GM18505 (cell line): ENCODE measurements at regions not wholly inside any gene's neighbourhood (a gene's known extent, or its start where the extent isn't known, plus 50 kb on each side); places are given as distances from the start of the nearest gene placed in this dataset.

Experiments used
- ATAC-seq: cut with Tn5 transposase; IDR thresholded peaks from one replicate; pipeline ENCODE4 v1.9.1; 2021; ENCODE audit not compliant: unreplicated experiment
- POLR2A ChIP-seq: IDR thresholded peaks from 4 replicates; pipeline ENCODE4 v1.6.1; 2011; ENCODE audit warnings: borderline replicate concordance; ENCODE audit not compliant: insufficient read depth, insufficient read length; ENCODE audit errors: extremely low read depth

DNA sequence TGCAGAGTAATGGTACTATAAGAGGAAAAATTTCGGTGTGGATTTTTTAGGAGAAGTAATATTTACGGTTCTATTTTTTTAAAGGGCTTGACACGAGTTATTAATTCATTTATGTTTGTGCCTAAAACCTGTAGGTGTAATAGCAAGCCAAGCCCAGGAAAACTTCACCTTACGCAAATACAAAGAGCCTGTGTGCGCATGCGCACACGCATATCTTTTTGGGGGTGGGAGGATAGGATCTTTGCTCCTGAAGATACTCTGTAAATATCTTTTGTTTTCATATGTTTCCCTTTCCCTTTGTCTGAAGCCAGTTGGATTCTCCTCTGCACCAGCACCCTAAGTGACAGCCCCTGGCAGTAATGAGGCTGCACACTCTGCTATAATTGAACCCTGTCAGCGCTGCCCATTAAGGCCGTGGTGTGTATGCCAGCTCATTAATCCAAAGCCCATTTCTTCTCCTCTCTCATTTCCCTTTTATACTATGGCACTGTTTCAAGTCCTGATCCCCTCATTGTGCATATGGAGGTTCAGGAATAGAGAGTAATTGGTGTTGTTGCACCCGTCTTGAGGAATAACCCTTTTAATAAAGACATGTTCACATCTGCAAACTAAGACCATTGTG lies 327.2 kb upstream of the E2F7 start:
- no peak for TF ChIP-seq POLR2A
- ATAC-seq: no peak

DNA sequence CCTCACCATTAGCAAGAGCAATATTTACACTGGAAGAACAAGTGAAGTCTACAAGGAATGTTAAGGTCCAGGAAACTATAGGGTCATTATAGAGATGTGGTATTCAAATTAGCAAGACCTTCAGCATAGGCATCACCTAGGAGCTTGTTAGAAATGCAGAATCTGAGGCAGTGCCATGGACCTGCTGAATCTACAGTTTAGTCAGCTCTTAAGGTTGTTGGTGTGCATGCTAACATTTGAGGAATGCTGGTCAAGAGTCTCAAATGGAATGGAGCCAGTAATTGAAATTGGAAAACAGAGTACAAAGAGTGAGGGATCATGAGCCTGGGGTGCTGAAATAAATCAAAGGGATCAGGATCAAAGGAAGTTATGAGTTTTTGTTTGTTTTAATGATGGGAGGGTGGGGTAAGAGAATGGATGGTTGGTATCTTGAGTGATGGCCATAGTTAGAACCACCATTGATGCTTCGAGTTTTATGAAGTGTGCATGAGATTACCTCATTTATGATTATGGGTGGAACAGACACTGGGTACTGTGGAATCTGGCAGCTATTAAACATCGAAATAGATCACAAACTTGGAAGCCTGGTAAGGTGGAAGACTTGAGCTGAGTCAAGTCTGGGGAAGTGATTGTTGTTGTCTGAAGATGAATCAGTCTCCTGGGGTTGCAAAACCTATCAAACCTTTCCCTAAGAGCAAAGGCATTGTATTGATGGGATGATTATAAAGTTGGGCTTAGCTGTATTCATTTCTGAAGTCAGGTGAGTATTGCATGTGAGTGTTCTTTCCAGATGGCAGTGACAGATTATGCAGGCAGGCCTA lies 323.3 kb upstream of the E2F7 start:
- no peak for ATAC-seq
- TF ChIP-seq POLR2A: no peak

DNA sequence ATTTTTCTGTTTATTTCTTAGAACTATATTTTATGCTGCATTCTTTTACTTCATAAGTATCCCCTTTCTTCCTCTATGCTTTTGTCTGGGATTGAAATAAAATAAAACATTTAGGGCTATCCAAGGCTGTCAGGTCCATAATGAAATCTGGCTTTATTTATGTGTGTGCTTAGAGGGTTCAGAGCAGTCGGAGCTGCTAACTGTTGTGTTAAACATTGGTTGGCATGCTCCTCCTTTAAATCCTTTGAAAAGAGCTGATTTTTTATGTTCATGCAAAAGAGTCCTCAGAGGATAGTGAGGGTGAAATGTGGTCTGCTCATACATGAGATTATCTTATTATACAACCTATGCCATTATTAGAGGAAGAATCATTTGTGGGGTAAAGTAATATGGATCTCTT lies 322.3 kb upstream of the E2F7 start:
- no peak for ATAC-seq
- no peak for TF ChIP-seq POLR2A

DNA sequence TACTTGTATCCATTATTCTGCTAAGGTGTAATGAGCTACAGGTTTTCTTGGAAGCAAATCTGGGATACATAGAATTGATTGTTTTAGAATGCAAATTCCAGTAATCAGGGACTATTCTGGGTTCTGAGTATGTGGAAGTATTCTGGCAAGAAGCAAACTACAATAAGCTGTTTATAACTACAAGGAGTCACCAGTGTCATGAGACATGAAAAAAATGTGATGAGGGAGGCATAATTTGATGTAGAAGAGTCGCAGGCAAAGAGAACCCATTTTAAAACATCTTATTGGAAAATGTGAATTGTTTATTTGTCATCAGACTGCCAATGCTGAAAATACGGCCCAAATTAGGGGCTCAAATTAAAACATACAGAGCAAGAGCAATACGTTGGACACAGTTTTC lies 321.8 kb upstream of the E2F7 start:
- TF ChIP-seq POLR2A: no peak
- ATAC-seq: no peak

DNA sequence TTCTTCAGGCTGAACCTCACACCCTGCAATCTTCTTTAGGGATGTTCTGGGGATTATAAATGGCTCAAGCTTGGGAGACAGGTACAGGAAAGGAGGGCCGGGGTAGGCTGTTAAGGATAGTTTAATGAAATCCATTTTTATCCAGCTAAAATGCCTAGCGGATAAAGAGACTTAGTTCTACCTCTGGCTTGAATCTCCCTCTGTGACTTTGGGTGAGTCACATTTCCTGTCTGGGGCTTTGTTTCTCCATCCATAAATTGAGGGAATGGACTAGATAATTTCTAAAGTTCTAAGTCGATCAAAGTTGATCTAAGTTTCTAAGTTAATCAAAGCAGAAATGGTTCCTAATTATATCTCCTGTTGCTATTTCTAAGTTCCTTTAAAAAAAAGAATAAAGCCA lies 319.6 kb upstream of the E2F7 start:
- no peak for TF ChIP-seq POLR2A
- no peak for ATAC-seq

DNA sequence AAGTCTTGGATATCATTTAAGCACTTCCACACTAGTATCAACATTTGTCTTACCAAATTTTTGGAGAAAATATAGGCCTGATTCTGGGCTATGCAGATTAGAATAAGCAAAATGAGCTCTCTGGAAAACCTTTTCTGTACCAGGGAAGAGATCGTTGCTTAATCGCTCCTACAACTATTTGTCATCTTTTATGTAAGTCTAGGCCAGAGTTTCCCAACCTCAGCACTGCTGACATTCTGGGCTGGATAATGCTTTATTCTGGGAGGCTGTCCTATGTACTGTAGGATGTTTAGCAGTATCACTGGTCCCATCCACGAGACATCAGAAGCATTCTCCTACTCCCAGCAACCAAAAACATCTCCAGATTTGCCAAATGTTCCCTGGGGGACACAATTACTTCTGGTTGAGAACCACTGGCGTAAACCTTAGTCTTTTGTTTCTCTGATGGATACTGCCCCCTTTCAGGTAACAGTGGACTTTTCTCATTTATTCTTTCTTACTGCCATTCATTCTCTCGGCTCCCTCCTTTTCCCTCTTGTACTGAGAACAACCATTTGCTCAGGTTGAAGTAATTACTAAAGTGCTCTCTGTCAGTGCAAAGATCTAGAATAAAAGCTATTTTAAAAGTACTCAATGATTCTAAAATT lies 316.9 kb upstream of the E2F7 start:
- TF ChIP-seq POLR2A: no peak
- ATAC-seq: no peak

DNA sequence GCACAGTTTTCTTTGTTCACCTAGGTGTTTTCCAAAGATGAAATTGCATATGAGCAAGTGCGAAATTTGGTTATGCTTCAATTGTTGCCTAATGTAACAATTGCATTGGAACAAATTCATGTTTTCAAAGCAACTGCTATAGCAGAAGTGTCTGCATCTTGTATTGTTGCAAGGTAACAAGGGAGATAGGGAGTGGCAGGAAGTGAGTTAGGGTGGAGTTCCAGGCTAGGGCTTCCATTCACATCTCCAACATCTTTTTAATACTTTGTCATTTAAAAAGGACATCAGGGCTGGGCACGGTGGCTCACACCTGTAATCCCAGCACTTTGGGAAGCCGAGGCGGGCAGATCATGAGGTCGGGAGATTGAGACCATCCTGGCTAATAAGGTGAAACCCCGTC lies 312.3 kb upstream of the E2F7 start:
- ATAC-seq: no peak
- TF ChIP-seq POLR2A: no peak

DNA sequence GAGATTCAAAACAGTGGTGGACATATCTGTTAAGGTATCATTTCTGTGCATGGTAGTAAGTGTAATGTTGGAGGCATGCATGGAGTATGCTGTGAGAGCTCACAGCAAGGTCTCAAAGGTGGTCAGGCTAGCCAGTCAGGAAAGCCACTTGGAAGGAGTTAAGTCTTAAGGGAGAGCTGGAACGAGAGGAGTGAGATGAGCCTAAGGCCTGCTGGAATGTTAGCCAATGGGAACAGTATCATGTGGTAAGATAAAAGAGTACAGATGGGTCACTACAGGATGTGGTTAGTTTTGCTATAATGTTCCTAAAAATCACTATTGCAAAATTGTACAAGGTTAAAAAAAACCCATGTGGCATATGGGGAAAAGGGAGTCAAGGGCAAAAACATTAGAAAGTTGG lies 311.7 kb upstream of the E2F7 start:
- no peak for ATAC-seq
- no peak for TF ChIP-seq POLR2A

DNA sequence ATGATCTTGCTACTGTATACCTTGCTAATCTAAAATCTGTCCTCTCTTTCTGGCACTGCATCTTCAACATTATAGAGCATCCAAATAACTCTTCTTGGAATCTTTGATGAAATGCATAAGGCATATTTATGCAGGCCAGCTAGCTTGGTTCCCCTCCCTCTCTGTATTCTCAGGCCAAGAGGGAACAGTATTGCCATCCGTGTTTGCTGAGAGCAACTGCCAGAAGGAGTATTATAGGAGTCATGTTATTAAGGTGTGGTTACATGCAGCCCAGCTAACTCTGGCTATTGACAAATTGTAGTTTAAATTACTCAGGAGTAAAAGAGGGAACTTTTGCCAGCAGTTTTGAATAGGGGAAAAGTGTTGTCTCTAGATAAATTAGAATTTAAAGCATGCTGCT lies 309.3 kb upstream of the E2F7 start:
- ATAC-seq: no peak

DNA sequence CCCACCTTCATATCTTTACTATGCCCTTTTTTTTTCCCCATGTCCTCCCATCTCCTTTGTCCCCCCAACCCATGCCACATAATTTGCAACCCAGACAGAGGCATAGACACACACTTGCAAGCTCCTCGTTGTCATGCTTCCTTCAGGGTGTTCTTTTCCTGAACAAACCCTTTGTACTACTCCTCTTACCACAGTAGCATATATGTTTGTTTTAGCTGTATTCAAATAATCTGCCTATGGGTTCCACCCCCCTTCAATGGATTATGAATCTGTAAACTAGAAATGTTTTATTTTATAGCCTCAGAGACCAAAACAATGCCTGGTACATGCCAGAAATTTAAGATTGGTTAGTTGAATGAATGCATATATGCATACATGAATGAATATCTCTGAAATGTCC lies 307.1 kb upstream of the E2F7 start:
- TF ChIP-seq POLR2A: no peak
- no peak for ATAC-seq

More for the DNA sequence above, 309.3 kb upstream of the E2F7 start:
- no peak for TF ChIP-seq POLR2A

DNA sequence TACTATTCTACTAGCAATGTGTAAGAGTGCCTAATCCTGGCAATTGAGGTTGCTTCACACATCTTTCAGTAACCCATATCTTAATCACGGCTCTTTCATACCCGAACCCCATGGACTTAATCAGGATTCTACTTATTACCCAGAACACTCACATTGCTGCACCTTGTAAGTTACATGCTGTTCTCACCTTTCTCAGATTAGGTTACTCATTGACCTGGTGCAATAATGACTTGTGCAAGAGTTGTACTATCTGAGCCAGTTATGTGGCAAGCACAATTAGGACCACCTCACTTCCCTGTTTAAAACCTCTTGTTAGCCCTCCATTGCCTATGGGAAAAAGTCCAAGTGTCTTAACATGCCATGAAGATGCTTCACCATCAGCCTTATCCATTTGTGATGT lies 306.7 kb upstream of the E2F7 start:
- ATAC-seq: no peak
- no peak for TF ChIP-seq POLR2A

DNA sequence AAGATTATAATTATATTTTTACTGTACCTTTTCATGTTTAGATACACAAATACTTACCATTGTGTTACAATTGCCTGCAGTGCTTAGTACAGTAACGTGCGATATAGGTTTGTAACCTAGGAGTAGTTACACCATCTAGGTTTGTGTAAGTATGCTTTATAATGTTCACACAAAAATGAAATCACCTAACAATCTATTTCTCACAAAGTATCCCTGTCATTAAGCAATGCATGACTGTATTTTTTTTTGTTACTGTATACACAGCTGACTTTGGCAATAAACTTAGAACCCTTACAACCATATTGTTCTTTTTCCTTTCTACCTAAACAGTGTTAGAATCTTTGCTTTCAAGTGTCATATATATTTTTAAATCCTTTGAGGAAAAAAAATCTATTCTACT lies 303.0 kb upstream of the E2F7 start:
- no peak for ATAC-seq
- no peak for TF ChIP-seq POLR2A

DNA sequence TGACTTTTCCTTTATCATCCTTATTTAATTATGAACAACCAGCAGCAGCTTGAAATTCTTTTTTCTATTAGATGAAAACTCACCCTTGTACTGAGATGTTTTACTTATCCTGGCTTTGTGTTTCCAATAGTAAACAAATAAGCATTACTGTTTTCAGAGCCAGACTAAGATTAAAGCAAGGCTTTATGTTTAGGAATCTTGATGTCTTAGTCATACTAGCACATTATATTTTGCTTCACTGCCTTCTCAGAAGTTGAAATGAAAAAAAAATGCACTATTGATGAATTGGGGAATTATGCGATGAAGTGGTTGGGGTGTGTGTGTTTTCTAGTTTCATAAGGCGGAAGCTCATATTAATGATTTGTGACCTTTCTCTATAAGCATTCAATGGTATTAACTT lies 301.2 kb upstream of the E2F7 start:
- no peak for ATAC-seq
- no peak for TF ChIP-seq POLR2A

DNA sequence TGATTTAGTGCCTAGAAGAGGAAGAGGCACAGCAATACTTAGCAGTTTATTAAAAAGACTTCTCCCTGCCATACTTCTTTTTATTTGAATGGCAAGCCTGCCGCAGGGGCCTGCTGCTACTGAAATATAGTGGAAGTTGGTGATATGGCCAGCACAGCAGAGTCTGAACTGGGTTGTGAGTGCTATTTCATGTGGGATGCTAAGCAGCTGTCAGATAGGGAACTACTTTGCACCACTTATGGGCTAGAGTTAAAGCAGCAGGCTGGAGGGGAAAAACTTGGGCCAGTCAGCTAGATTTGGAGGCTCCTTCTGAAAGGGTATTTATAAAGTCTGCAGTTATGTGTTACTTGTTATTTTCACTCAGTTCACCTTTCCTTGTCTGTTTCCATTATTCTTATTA lies 299.0 kb upstream of the E2F7 start:
- no peak for TF ChIP-seq POLR2A
- no peak for ATAC-seq

DNA sequence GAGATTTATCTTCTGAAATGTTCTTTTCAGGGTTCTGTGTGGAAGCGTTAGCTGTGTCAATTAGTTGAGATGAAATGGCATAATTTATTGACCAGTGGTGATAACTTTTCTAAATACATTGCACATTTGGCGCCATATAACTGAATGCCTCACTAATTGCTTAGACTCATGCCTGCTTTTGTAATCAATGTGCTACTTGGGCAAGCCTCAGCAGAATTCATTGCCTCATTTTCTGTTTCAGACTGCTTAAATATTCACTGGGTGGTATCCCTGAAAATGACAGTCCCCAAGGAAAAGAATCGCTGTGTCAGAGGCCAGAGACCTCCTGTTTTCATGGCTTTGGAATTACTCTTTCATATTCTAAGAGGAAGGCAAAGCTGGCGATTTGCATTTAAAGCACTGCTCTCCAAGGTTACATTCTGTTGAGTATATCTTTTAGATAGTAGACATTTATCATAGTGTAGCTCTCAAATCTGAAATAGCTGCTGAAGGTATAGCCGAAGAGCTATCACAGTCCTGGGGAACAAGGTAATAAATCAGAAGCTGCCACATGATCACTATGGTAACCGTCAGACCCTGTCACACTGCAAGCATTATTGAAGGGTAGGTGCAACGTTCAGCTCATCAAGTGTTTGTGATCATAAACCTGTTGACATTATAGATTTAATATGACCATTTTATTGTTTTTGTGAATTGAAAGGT lies 297.3 kb upstream of the E2F7 start:
- no peak for TF ChIP-seq POLR2A
- ATAC-seq: no peak
